IgD-negative memory B cell (primary cell): ENCODE measurements at regions not wholly inside any gene's neighbourhood (a gene's known extent, or its start where the extent isn't known, plus 50 kb on each side); places are given as distances from the start of the nearest gene placed in this dataset.
A peak's percentile ranks its signal among the peaks of the same experiment; 100 is the strongest.

Source experiments
- H3K27ac Mint-ChIP-seq, 3 donors: one replicate each; pipeline ENCODE4 v1.8.0; 2020 to 2022; ENCODE audit warnings: mild to moderate bottlenecking in 3 of 3, mixed read lengths in 3 of 3, moderate library complexity in 1 of 3
- H3K27me3 Mint-ChIP-seq: one replicate; pipeline ENCODE4 v1.8.0; 2021; ENCODE audit warnings: mixed read lengths
- H3K36me3 Mint-ChIP-seq: one replicate; pipeline ENCODE4 v1.8.0; 2020; ENCODE audit warnings: mild to moderate bottlenecking, mixed read lengths
- H3K4me1 Mint-ChIP-seq, 3 donors: one replicate each; pipeline ENCODE4 v1.8.0; 2020 to 2022; ENCODE audit warnings: mixed read lengths in 3 of 3, mild to moderate bottlenecking in 1 of 3
- H3K4me3 Mint-ChIP-seq, 4 donors: one replicate each; pipeline ENCODE4 v1.8.0; 2020 to 2022; ENCODE audit warnings: mild to moderate bottlenecking in 4 of 4, mixed read lengths in 4 of 4, moderate library complexity in 3 of 4
- H3K9me3 Mint-ChIP-seq, 3 donors: one replicate each; pipeline ENCODE4 v1.8.0; 2020 to 2021; ENCODE audit warnings: mixed read lengths in 3 of 3, mild to moderate bottlenecking in 1 of 3

GRCh38 chr10:128281861-128282260, 155.6 kb upstream of the MKI67 start:
- H3K27ac Mint-ChIP-seq = no peak overlapping the region
- H3K9me3 Mint-ChIP-seq = no peaks in the 10 kb centered on the region
- H3K36me3 Mint-ChIP-seq = peaks cover 2% of the 10 kb centered on the region
- H3K4me1 Mint-ChIP-seq = no peaks in the 10 kb centered on the region
- no peak overlapping the region for H3K4me3 Mint-ChIP-seq
- H3K27me3 Mint-ChIP-seq = peaks cover 9% of the 10 kb centered on the region

DNA sequence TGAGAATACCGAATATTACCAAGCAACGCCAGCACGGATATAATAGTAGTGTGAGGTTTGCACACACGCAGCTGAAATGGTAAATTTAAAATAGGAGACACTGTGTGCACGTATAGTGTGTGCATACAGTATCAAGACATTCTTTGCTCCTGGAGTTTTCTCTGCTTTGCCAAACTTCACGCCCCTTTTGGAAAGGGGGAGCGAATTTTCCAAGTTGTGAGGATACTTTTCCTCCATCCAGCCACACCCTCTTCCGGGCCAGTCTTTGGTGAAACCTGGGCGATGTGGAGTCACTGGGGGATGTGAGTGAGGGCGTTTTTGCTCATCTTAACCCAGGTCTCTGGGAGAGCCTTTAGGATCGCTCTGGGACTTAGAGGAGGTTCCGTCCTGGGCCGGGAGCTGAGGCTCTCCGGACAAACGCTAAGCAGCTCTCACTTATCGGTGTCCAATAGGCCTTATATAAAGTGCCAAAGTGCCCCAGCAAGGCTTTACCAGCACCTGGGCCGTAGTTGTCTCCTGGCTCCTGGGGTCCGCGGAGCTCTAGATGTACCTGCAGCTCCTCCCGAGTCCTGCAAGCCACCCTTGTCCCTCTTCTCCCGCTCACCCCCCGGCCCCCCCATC, 160.0 kb upstream of the MKI67 start:
- no peak overlapping the region for H3K27ac Mint-ChIP-seq
- no peaks in the 10 kb centered on the region for H3K4me1 Mint-ChIP-seq
- H3K4me3 Mint-ChIP-seq = no peak overlapping the region
- H3K36me3 Mint-ChIP-seq = no peaks in the 10 kb centered on the region
- peaks cover 1 to 12% (median 2%) of the 10 kb centered on the region in 3 donors for H3K9me3 Mint-ChIP-seq
- peaks cover 26% of the 10 kb centered on the region for H3K27me3 Mint-ChIP-seq

GRCh38 chr10:128286762-128287500, 160.7 kb upstream of the MKI67 start:
- H3K36me3 Mint-ChIP-seq = no peaks in the 10 kb centered on the region
- peaks cover 26% of the 10 kb centered on the region for H3K27me3 Mint-ChIP-seq
- H3K4me1 Mint-ChIP-seq = no peaks in the 10 kb centered on the region
- no peak overlapping the region for H3K27ac Mint-ChIP-seq
- peaks cover 2 to 13% (median 3%) of the 10 kb centered on the region in 3 donors for H3K9me3 Mint-ChIP-seq
- H3K4me3 Mint-ChIP-seq = no peak overlapping the region

- Mint-ChIP-seq H3K27me3 (peaks cover 26% of the 10 kb centered on the region), H3K4me3 (peak overlapping the region in 1 of 4 donors; percentile 34), H3K27ac (no peak overlapping the region), H3K4me1 (no peaks in the 10 kb centered on the region), H3K9me3 (peaks cover 2 to 13% (median 3%) of the 10 kb centered on the region in 3 donors), H3K36me3 (no peaks in the 10 kb centered on the region)
Measured at GRCh38 chr10:128287921-128288320, 161.7 kb upstream of the MKI67 start.

- Mint-ChIP-seq H3K9me3 (peaks cover 2 to 13% (median 6%) of the 10 kb centered on the region in 3 donors), H3K27ac (no peak overlapping the region), H3K4me3 (no peak overlapping the region), H3K36me3 (no peaks in the 10 kb centered on the region), H3K4me1 (no peaks in the 10 kb centered on the region), H3K27me3 (peaks cover 30% of the 10 kb centered on the region)
Measured at GRCh38 chr10:128289621-128290020, 163.4 kb upstream of the MKI67 start.

GRCh38 chr10:128295003-128295402, 168.8 kb upstream of the MKI67 start:
- Mint-ChIP-seq H3K36me3 (no peaks in the 10 kb centered on the region), H3K27ac (no peak overlapping the region), H3K4me1 (no peaks in the 10 kb centered on the region), H3K27me3 (peaks cover 4% of the 10 kb centered on the region), H3K4me3 (no peak overlapping the region), H3K9me3 (peaks cover 2 to 21% (median 7%) of the 10 kb centered on the region in 3 donors)

DNA sequence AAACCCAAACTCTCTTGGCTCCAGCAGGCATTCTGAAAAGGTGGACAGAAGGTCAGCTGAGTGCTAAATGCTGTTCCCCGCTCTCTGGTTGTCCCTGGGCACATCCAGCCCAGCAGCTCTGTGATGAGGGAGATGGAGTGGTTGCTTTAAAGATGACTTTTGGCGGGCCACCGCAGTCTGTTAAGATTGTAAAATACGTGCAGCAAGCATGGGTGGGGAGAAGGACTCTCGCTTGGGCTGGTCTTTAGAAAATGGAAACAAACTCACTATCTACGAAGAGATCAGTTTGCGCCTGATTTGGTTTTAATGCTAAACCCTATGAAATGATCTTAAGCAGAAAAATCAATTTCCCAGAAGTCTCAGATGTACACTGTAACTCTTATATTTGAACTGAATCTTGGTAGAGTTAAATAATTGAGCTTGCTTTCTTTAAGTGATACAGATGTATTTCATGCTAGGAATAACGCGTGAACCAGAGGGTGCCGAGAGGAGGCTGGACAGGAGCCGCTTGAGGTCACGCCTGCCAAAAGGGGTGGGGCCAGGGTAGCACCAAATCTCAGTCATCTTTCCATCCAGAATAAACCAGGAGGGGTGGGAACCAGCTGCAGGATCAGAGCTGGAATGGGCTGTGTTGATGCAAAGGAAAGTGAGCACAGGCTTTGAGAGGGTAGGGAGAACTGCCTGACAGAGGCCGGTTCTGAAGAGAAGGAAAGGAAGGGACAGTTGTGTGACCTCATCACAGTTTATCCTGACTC, 170.2 kb upstream of the MKI67 start:
- Mint-ChIP-seq H3K4me1 (no peaks in the 10 kb centered on the region), H3K36me3 (no peaks in the 10 kb centered on the region), H3K9me3 (peaks cover 2 to 15% (median 9%) of the 10 kb centered on the region in 3 donors), H3K27me3 (peaks cover 4% of the 10 kb centered on the region), H3K27ac (no peak overlapping the region), H3K4me3 (no peak overlapping the region)

GRCh38 chr10:128297709-128298378, 171.6 kb upstream of the MKI67 start:
- Mint-ChIP-seq H3K9me3 (peaks cover 5 to 19% (median 14%) of the 10 kb centered on the region in 3 donors), H3K4me1 (no peaks in the 10 kb centered on the region), H3K36me3 (no peaks in the 10 kb centered on the region), H3K4me3 (no peak overlapping the region), H3K27me3 (peaks cover 4% of the 10 kb centered on the region), H3K27ac (no peak overlapping the region)

DNA sequence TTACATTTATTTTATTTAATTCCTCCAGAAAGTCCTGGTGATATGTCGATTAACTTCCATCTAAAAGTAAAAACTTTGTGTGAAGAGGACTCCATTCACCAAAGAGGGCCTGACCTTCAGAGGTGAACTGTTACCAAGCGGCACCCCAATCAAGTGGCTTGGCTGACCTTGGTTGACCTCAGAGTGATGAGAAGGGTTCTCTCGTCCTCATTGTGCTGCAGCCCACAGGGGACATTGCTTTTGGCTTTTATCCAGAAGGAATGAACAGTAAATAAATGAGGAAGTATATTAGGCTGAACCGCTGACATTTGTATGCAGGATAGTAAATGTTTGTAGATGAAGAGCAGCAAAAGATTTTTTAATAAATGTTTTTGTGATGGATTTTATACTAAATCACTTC, 172.4 kb upstream of the MKI67 start:
- no peak overlapping the region for H3K4me3 Mint-ChIP-seq
- no peaks in the 10 kb centered on the region for H3K36me3 Mint-ChIP-seq
- peaks cover 4% of the 10 kb centered on the region for H3K27me3 Mint-ChIP-seq
- H3K27ac Mint-ChIP-seq = no peak overlapping the region
- H3K4me1 Mint-ChIP-seq = no peaks in the 10 kb centered on the region
- H3K9me3 Mint-ChIP-seq = peaks cover 8 to 19% (median 14%) of the 10 kb centered on the region in 3 donors

DNA sequence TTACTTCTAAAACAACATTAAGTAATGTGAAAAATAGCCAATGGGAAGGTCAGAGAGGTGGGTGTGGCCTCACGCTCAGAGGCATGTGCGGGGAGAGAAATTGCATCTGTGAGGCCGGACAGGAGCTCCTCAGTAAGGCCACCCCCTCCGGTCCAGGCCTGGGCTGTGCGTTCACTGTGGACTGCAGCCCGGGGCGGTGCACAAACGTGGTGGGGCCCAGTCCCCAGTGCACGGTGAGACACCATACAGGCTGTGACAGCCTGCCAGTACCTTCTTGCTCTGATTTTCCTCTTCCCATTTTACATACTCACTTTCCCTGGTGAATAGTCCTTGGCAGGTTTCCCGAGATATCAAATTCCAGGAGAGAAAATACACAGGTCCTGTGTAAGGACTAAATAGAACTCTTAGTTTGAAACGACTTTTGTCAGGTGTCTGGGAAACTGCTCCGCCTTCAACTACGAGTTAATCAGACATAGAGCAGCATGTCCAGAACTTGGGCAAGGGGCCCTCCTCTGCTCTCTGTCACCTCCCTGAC, 174.1 kb upstream of the MKI67 start:
- Mint-ChIP-seq H3K4me1 (no peaks in the 10 kb centered on the region), H3K36me3 (no peaks in the 10 kb centered on the region), H3K27me3 (no peaks in the 10 kb centered on the region), H3K9me3 (peaks cover 9 to 25% (median 11%) of the 10 kb centered on the region in 3 donors), H3K27ac (no peak overlapping the region), H3K4me3 (no peak overlapping the region)

GRCh38 chr10:128301051-128301450, 174.8 kb upstream of the MKI67 start:
- no peak overlapping the region for H3K4me3 Mint-ChIP-seq
- peaks cover 9 to 25% (median 11%) of the 10 kb centered on the region in 3 donors for H3K9me3 Mint-ChIP-seq
- H3K4me1 Mint-ChIP-seq = no peaks in the 10 kb centered on the region
- no peaks in the 10 kb centered on the region for H3K27me3 Mint-ChIP-seq
- no peak overlapping the region for H3K27ac Mint-ChIP-seq
- no peaks in the 10 kb centered on the region for H3K36me3 Mint-ChIP-seq

DNA sequence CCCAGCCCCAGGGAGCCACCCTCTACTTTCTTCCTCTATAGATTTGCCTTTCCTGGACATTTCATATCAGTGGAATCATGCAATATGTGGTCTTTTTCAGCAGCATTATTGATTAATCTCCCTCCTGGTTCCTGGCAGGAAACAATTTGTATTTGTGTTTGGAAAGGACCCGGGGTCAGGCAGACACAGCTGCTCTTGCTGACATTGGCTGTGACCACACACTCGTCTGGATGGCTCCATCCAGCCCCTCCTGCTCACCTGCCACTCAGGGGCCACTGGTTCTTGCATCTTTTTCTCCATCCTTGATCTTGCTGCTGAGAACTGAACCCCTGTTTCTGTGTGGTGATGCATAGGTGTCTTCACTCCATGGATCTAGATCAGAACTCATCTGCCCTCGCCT, 176.6 kb upstream of the MKI67 start:
- Mint-ChIP-seq H3K27ac (no peak overlapping the region), H3K9me3 (peaks cover 9 to 20% (median 11%) of the 10 kb centered on the region in 3 donors), H3K27me3 (no peaks in the 10 kb centered on the region), H3K36me3 (no peaks in the 10 kb centered on the region), H3K4me3 (no peak overlapping the region), H3K4me1 (no peaks in the 10 kb centered on the region)

GRCh38 chr10:128304271-128304670, 178.0 kb upstream of the MKI67 start:
- no peaks in the 10 kb centered on the region for H3K27me3 Mint-ChIP-seq
- no peaks in the 10 kb centered on the region for H3K4me1 Mint-ChIP-seq
- no peak overlapping the region for H3K4me3 Mint-ChIP-seq
- no peak overlapping the region for H3K27ac Mint-ChIP-seq
- H3K36me3 Mint-ChIP-seq = no peaks in the 10 kb centered on the region
- peaks cover 9 to 20% (median 11%) of the 10 kb centered on the region in 3 donors for H3K9me3 Mint-ChIP-seq

DNA sequence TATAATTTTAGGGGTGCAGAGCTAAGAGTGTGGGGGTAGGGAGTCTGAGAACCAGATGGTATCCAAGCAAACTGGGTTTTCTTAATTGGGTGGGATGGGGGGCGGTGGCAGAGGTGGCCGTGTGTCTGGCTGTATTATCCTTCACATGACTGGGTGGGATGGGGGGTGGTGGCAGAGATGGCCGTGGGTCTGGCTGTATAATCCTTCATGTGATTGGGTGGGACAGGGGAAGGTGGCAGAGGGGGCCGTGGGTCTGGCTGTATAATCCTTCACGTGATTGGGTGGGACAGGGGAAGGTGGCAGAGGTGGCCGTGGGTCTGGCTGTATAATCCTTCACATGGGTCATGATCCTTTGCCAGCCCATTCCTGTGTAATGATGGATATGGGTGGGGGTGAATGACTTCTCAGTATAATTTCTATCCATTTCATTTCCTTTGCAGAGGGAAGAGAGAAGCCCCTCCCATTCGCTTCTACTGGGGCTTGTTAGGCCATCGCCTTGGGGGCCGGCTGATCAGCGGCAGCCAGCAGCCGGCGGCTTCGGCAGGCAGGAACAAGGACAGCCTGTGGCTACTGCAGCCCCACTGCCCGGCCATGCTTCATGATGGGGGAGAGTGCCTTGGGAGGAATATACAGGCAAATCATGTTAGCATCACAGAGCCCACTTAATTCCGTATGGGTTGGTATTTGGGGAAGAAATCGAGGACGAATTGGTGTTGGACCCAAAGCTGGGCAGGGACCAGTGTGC, 179.6 kb upstream of the MKI67 start:
- Mint-ChIP-seq H3K4me1 (no peaks in the 10 kb centered on the region), H3K36me3 (no peaks in the 10 kb centered on the region), H3K9me3 (peaks cover 8 to 16% (median 9%) of the 10 kb centered on the region in 3 donors), H3K27me3 (no peaks in the 10 kb centered on the region), H3K27ac (peak overlapping the region in 1 of 3 donors; percentile 44), H3K4me3 (no peak overlapping the region)
